Sigmoid colon (tissue), 6 donors: ENCODE measurements at regions not wholly inside any gene's neighbourhood (a gene's known extent, or its start where the extent isn't known, plus 50 kb on each side); places are given as distances from the start of the nearest gene placed in this dataset.

ENCODE experiments used
- DNase-seq: peaks from one replicate; pipeline ENCODE4 v3.0.0-alpha.2; 2019
- H3K27ac ChIP-seq, 4 donors: fragments of 200-600 bp; sonication (generic); one replicate each; pipeline ENCODE4 v1.5.1; 2016 to 2019; ENCODE audit warnings: mild to moderate bottlenecking in 1 of 4
- H3K27me3 ChIP-seq, 3 donors: fragments of 200-600 bp; sonication (generic); one replicate each; pipeline ENCODE4 v1.5.1; 2019; ENCODE audit warnings: mild to moderate bottlenecking in 1 of 3
- H3K36me3 ChIP-seq, 4 donors: fragments of 200-600 bp; sonication (generic); one replicate each; pipeline ENCODE4 v1.5.1; 2016 to 2019
- H3K4me1 ChIP-seq, 4 donors: fragments of 200-600 bp; sonication (generic); one replicate each; pipeline ENCODE4 v1.5.1; 2017 to 2019
- H3K4me3 ChIP-seq, 4 donors: fragments of 200-600 bp; sonication (generic); one replicate each; pipeline ENCODE4 v1.5.1; 2017 to 2019; ENCODE audit warnings: mild to moderate bottlenecking in 2 of 4, moderate library complexity in 1 of 4
- H3K9me3 ChIP-seq, 4 donors: fragments of 200-600 bp in 3 of 4; sonication (generic) in 3 of 4; one replicate each; pipeline versions ENCODE4 v1.5.1 to v1.6.1; 2013 to 2019
- EP300 ChIP-seq, 4 donors: sonication (generic); formaldehyde crosslinking; IDR thresholded peaks; one replicate each; pipeline ENCODE4 v1.6.1; 2017; ENCODE audit warnings: antibody characterized with exemption in 4 of 4
- POLR2A ChIP-seq, 2 donors: fragments of 450-650 bp; IDR thresholded peaks; one replicate each; pipeline ENCODE4 v1.6.1; 2016; ENCODE audit warnings: antibody characterized with exemption in 2 of 2, mild to moderate bottlenecking in 2 of 2, moderate library complexity in 2 of 2
- POLR2AphosphoS5 ChIP-seq, 4 donors: sonication (generic); formaldehyde crosslinking; IDR thresholded peaks; one replicate each; pipeline ENCODE4 v1.6.1; 2017; ENCODE audit warnings: antibody characterized with exemption in 4 of 4
- WGBS, 2 donors: extraction: QIAGEN DNeasy Blood & Tissue Kit; methylation state at CpG; one replicate each; pipeline ENCODE4 v1.1.7; 2013; 5-methylcytosine and 5-hydroxymethylcytosine counted together
- intact Hi-C: fragments of 100-400 bp; cut with DNase I; formaldehyde crosslinking; loops from one replicate; pipeline ENCODE4 v1.15.1; 2023
- TF ChIP-seq, protein P1 (sequence below), 4 experiments: fragments of 450-650 bp in 3 of 4; fragments of 200-600 bp in 1 of 4; IDR thresholded peaks; one replicate each; pipeline ENCODE4 v1.5.1; 2016 to 2019; ENCODE audit warnings: antibody characterized with exemption in 4 of 4, mild to moderate bottlenecking in 3 of 4, moderate library complexity in 2 of 4
- donor health status: healthy with polysubstance abuse.
- donor health status: healthy.

- intact Hi-C loops = no loop called here
- DNase-seq = no peak
- Histone ChIP-seq H3K4me1 (no peaks in the 10 kb centered on the region), H3K9me3 (no peaks in the 10 kb centered on the region), H3K27ac (no peak overlapping the region), H3K36me3 (no peaks in the 10 kb centered on the region), H3K4me3 (no peak overlapping the region), H3K27me3 (no peaks in the 10 kb centered on the region)
- TF ChIP-seq, protein P1, sequence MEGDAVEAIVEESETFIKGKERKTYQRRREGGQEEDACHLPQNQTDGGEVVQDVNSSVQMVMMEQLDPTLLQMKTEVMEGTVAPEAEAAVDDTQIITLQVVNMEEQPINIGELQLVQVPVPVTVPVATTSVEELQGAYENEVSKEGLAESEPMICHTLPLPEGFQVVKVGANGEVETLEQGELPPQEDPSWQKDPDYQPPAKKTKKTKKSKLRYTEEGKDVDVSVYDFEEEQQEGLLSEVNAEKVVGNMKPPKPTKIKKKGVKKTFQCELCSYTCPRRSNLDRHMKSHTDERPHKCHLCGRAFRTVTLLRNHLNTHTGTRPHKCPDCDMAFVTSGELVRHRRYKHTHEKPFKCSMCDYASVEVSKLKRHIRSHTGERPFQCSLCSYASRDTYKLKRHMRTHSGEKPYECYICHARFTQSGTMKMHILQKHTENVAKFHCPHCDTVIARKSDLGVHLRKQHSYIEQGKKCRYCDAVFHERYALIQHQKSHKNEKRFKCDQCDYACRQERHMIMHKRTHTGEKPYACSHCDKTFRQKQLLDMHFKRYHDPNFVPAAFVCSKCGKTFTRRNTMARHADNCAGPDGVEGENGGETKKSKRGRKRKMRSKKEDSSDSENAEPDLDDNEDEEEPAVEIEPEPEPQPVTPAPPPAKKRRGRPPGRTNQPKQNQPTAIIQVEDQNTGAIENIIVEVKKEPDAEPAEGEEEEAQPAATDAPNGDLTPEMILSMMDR (IDR thresholded peaks at IDR 0.05) = no peak
- TF ChIP-seq POLR2A (IDR thresholded peaks at IDR 0.05) (no peak), POLR2AphosphoS5 (IDR thresholded peaks at IDR 0.05) (no peak), EP300 (IDR thresholded peaks at IDR 0.05) (no peak)
- 76 to 85% methylated on average over 2 of the region's 2 CpGs for WGBS, 2 donors
These were observed 1102.5 kb downstream of the AMY1C start for GRCh38 chr1:104852151-104852550.

GRCh38 chr1:104853276-104853675, 1103.6 kb downstream of the AMY1C start:
- Histone ChIP-seq H3K4me3 (no peak overlapping the region), H3K9me3 (no peaks in the 10 kb centered on the region), H3K36me3 (no peaks in the 10 kb centered on the region), H3K4me1 (no peaks in the 10 kb centered on the region), H3K27ac (no peak overlapping the region), H3K27me3 (no peaks in the 10 kb centered on the region)
- DNase-seq = no peak
- no peak for TF ChIP-seq EP300 (IDR thresholded peaks at IDR 0.05)
- TF ChIP-seq, protein P1 (IDR thresholded peaks at IDR 0.05) = no peak
- TF ChIP-seq POLR2A (IDR thresholded peaks at IDR 0.05) = no peak
- TF ChIP-seq POLR2AphosphoS5 (IDR thresholded peaks at IDR 0.05) = no peak
- 89% methylated on average over 2 of the region's 2 CpGs for WGBS, 2 donors
- intact Hi-C loops = no loop called here

DNA sequence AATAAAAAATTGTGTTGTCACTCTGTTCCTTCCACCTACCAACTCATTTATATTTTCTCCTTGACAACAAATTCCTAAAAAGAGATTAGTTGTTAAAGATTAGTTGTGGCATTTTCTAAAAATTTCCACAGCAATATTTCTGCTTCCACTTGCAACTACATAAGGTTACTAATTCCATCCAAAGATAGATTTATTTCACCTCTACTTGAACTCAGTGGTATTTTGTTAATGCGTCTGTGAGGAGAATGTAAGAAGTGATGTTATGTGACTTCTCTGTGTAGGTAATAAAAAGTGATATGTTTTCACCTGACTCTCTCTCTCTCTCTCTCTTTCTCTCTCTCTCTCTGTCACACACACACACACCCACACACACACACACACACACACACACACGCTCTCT, 1104.8 kb downstream of the AMY1C start:
- Histone ChIP-seq H3K27ac (no peak overlapping the region), H3K9me3 (no peaks in the 10 kb centered on the region), H3K4me3 (no peak overlapping the region), H3K4me1 (no peaks in the 10 kb centered on the region), H3K27me3 (no peaks in the 10 kb centered on the region), H3K36me3 (no peaks in the 10 kb centered on the region)
- intact Hi-C loops = no loop called here
- DNase-seq = no peak
- 73 to 83% methylated on average over 2 of the region's 2 CpGs for whole genome bisulfite sequencing, 2 donors
- TF ChIP-seq POLR2A (IDR thresholded peaks at IDR 0.05) (no peak), EP300 (IDR thresholded peaks at IDR 0.05) (no peak), POLR2AphosphoS5 (IDR thresholded peaks at IDR 0.05) (no peak)
- TF ChIP-seq, protein P1 (IDR thresholded peaks at IDR 0.05) = no peak

DNA sequence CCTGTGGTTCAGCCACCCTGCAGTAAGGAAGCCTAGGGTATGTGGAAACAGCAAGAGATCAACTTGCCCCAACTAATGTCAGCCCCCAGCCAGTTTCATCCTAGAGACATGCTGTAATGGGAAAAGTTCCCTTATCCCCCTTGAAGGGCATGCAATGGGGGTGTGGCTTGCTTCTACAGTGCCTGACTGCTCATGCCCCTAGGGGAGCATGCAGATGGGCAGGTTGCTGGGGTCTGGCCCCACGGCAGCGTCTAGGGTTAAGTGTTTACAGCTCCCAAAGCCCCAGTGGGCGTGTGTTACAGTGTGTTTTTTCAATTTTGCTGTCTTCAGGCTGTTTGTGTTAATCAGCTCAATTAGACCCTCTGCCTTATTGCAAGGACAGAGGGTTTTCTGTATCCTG, 1105.9 kb downstream of the AMY1C start:
- intact Hi-C loops = no loop called here
- WGBS, 2 donors = 39 to 65% methylated on average over 3 of the region's 3 CpGs

GRCh38 chr1:104856091-104856490, 1106.4 kb downstream of the AMY1C start:
- Histone ChIP-seq H3K27me3 (no peaks in the 10 kb centered on the region), H3K4me1 (no peaks in the 10 kb centered on the region), H3K4me3 (no peak overlapping the region), H3K9me3 (no peaks in the 10 kb centered on the region), H3K27ac (no peak overlapping the region), H3K36me3 (no peaks in the 10 kb centered on the region)
- no peak for DNase-seq
- 91 to 93% methylated on average over 16 of the region's 16 CpGs for WGBS, 2 donors
- no peak for TF ChIP-seq POLR2AphosphoS5 (IDR thresholded peaks at IDR 0.05)
- TF ChIP-seq POLR2A (IDR thresholded peaks at IDR 0.05) = no peak
- TF ChIP-seq, protein P1 (IDR thresholded peaks at IDR 0.05) = no peak
- TF ChIP-seq EP300 (IDR thresholded peaks at IDR 0.05) = no peak
- intact Hi-C loops = no loop called here

More for the DNA sequence above, 1105.9 kb downstream of the AMY1C start:
- no peak overlapping the region for H3K4me3 ChIP-seq
- no peak for DNase-seq
- H3K4me1 ChIP-seq = no peaks in the 10 kb centered on the region
- no peaks in the 10 kb centered on the region for H3K9me3 ChIP-seq
- no peaks in the 10 kb centered on the region for H3K27me3 ChIP-seq
- no peak overlapping the region for H3K27ac ChIP-seq
- no peak for TF ChIP-seq EP300 (IDR thresholded peaks at IDR 0.05)
- TF ChIP-seq, protein P1 (IDR thresholded peaks at IDR 0.05) = no peak
- TF ChIP-seq POLR2AphosphoS5 (IDR thresholded peaks at IDR 0.05) = no peak
- no peak for TF ChIP-seq POLR2A (IDR thresholded peaks at IDR 0.05)
- no peaks in the 10 kb centered on the region for H3K36me3 ChIP-seq
